ENCODE measurements at regions not wholly inside any gene's neighbourhood (a gene's known extent, or its start where the extent isn't known, plus 50 kb on each side); places are given as distances from the start of the nearest gene placed in this dataset.

DNA sequence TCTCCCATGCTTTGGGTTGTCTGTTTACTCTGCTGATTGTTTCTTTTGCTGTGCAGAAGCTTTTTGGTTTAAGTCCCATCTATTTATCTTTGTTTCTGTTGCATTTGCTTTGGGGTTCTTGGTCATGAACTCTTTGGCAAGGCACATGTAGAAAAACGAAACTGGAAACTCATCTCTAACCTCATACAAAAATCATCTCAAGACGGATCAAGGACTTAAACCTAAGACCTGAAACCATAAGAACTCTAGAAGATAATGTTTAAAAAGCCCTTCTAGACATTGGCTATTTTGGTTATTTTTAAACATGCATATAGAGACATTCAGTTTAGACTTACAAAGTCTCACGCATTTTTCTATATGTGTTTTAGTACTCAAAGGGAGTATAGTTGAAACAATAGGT lies 1164.3 kb upstream of the GYPC start:
- TF ChIP-seq, protein P1, sequence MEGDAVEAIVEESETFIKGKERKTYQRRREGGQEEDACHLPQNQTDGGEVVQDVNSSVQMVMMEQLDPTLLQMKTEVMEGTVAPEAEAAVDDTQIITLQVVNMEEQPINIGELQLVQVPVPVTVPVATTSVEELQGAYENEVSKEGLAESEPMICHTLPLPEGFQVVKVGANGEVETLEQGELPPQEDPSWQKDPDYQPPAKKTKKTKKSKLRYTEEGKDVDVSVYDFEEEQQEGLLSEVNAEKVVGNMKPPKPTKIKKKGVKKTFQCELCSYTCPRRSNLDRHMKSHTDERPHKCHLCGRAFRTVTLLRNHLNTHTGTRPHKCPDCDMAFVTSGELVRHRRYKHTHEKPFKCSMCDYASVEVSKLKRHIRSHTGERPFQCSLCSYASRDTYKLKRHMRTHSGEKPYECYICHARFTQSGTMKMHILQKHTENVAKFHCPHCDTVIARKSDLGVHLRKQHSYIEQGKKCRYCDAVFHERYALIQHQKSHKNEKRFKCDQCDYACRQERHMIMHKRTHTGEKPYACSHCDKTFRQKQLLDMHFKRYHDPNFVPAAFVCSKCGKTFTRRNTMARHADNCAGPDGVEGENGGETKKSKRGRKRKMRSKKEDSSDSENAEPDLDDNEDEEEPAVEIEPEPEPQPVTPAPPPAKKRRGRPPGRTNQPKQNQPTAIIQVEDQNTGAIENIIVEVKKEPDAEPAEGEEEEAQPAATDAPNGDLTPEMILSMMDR (IDR thresholded peaks at IDR 0.05; ENCODE audit: poor library complexity) = no peak
- TF ChIP-seq EZH2phosphoT487 (IDR thresholded peaks at IDR 0.05; ENCODE audit: low read depth, severe bottlenecking, unreplicated experiment) = no peak
- no peak for TF ChIP-seq EZH2 (IDR thresholded peaks at IDR 0.05; ENCODE audit: borderline replicate concordance)
